WTC11 (cell line): ENCODE measurements at regions not wholly inside any gene's neighbourhood (a gene's known extent, or its start where the extent isn't known, plus 50 kb on each side); places are given as distances from the start of the nearest gene placed in this dataset.

ENCODE experiments used
- ATAC-seq: fragments of 200-7000 bp; cut with Tn5 transposase; 2 replicates; pipeline ENCODE4 v1.10.0; 2021; ENCODE audit warnings: mild to moderate bottlenecking, moderate library complexity
- CTCF ChIA-PET: fragments of 300-600 bp; sonication (Branson Sonifier 250); formaldehyde crosslinking; loops from one replicate; lab custom pipeline; 2021; ENCODE audit warnings: antibody characterized with exemption; lab: Charles Lee
- POLR2A ChIA-PET: fragments of 350-600 bp; sonication (Branson Sonifier 250); formaldehyde crosslinking; loops from one replicate; lab custom pipeline; 2021; ENCODE audit warnings: antibody characterized with exemption; lab: Charles Lee
- DNase-seq: peaks from one replicate; pipeline ENCODE4 v3.0.0; 2021; ENCODE audit warnings: low spot score
- H3K27ac Mint-ChIP-seq: 2 replicates; pipeline ENCODE4 v1.8.0; 2021; ENCODE audit warnings: mixed read lengths
- H3K27me3 Mint-ChIP-seq: 2 replicates; pipeline ENCODE4 v1.8.0; 2021; ENCODE audit warnings: low read depth, mild to moderate bottlenecking, moderate library complexity, mixed read lengths
- H3K36me3 Mint-ChIP-seq: 2 replicates; pipeline ENCODE4 v1.8.0; 2021; ENCODE audit warnings: mixed read lengths
- H3K4me1 Mint-ChIP-seq: 2 replicates; pipeline ENCODE4 v1.8.0; 2022; ENCODE audit warnings: mixed read lengths
- H3K4me3 Mint-ChIP-seq: 2 replicates; pipeline ENCODE4 v1.8.0; 2021; ENCODE audit warnings: mild to moderate bottlenecking, moderate library complexity, mixed read lengths
- H3K9me3 Mint-ChIP-seq: 2 replicates; pipeline ENCODE4 v1.8.0; 2021; ENCODE audit warnings: mixed read lengths
- ATF1 ChIP-seq: sonication (generic); formaldehyde crosslinking; IDR thresholded peaks from 2 replicates; pipeline ENCODE4 v1.8.1; 2023; ENCODE audit warnings: mild to moderate bottlenecking, moderate library complexity, missing genetic modification reagents
- ATF3 ChIP-seq: sonication (generic); formaldehyde crosslinking; conservative IDR thresholded peaks from 2 replicates; pipeline ENCODE4 v1.8.1; 2022; ENCODE audit warnings: mild to moderate bottlenecking, missing genetic modification reagents
- E2F1 ChIP-seq: sonication (generic); formaldehyde crosslinking; IDR thresholded peaks from 2 replicates; pipeline ENCODE4 v1.8.0; 2022; ENCODE audit warnings: mild to moderate bottlenecking, missing genetic modification reagents
- ETV6 ChIP-seq: sonication (generic); formaldehyde crosslinking; IDR thresholded peaks from 2 replicates; pipeline ENCODE4 v1.8.1; 2022; ENCODE audit warnings: mild to moderate bottlenecking, missing genetic modification reagents
- FOXK1 ChIP-seq: sonication (generic); formaldehyde crosslinking; IDR thresholded peaks from 2 replicates; pipeline ENCODE4 v1.8.0; 2022; ENCODE audit warnings: mild to moderate bottlenecking, moderate library complexity, missing genetic modification reagents
- FOXP4 ChIP-seq: sonication (generic); formaldehyde crosslinking; IDR thresholded peaks from 2 replicates; pipeline ENCODE4 v1.8.0; 2022; ENCODE audit warnings: mild to moderate bottlenecking, missing genetic modification reagents
- JAZF1 ChIP-seq: fragments of 250-450 bp; sonication (Bioruptor Pico); IDR thresholded peaks from 2 replicates; pipeline ENCODE4 v1.9.0; 2021; ENCODE audit warnings: moderate library complexity, mild to moderate bottlenecking, inconsistent platforms
- KAT7 ChIP-seq: sonication (generic); formaldehyde crosslinking; IDR thresholded peaks from 2 replicates; pipeline ENCODE4 v1.8.1; 2023; ENCODE audit warnings: missing genetic modification reagents, mild to moderate bottlenecking, borderline replicate concordance
- MAX ChIP-seq: sonication (generic); formaldehyde crosslinking; IDR thresholded peaks from 2 replicates; pipeline ENCODE4 v1.8.0; 2022; ENCODE audit warnings: mild to moderate bottlenecking, missing genetic modification reagents
- MLX ChIP-seq: sonication (generic); formaldehyde crosslinking; IDR thresholded peaks from 2 replicates; pipeline ENCODE4 v1.8.1; 2023; ENCODE audit warnings: mild to moderate bottlenecking, missing genetic modification reagents, moderate library complexity
- NR3C1 ChIP-seq: sonication (generic); formaldehyde crosslinking; conservative IDR thresholded peaks from 2 replicates; pipeline ENCODE4 v1.8.1; 2023; ENCODE audit warnings: low read depth, mild to moderate bottlenecking, missing genetic modification reagents
- PRRX2 ChIP-seq: fragments of 250-450 bp; sonication (Bioruptor Pico); IDR thresholded peaks from 2 replicates; pipeline ENCODE4 v1.8.0; 2021; ENCODE audit warnings: mild to moderate bottlenecking
- RORB ChIP-seq: fragments of 250-450 bp; sonication (Bioruptor Pico); IDR thresholded peaks from 2 replicates; pipeline ENCODE4 v1.9.0; 2021; ENCODE audit warnings: mild to moderate bottlenecking
- SP1 ChIP-seq: sonication (generic); formaldehyde crosslinking; conservative IDR thresholded peaks from 2 replicates; pipeline ENCODE4 v1.8.1; 2022; ENCODE audit warnings: missing genetic modification reagents
- TEAD1 ChIP-seq: sonication (generic); formaldehyde crosslinking; IDR thresholded peaks from 2 replicates; pipeline ENCODE4 v1.8.0; 2022; ENCODE audit warnings: mild to moderate bottlenecking, missing genetic modification reagents
- ZBTB21 ChIP-seq: sonication (generic); formaldehyde crosslinking; IDR thresholded peaks from 2 replicates; pipeline ENCODE4 v1.8.1; 2023; ENCODE audit warnings: mild to moderate bottlenecking, missing genetic modification reagents, borderline replicate concordance
- ZNF219 ChIP-seq: sonication (generic); formaldehyde crosslinking; IDR thresholded peaks from 2 replicates; pipeline ENCODE4 v1.8.0; 2023; ENCODE audit warnings: missing genetic modification reagents, mild to moderate bottlenecking, borderline replicate concordance
- ZNF396 ChIP-seq: fragments of 250-450 bp; sonication (Bioruptor Pico); IDR thresholded peaks from 2 replicates; pipeline ENCODE4 v1.8.0; 2021; ENCODE audit warnings: mild to moderate bottlenecking, moderate library complexity, borderline replicate concordance
- ZSCAN18 ChIP-seq: fragments of 250-450 bp; sonication (Bioruptor Pico); IDR thresholded peaks from 2 replicates; pipeline ENCODE4 v2.1.2; 2022; ENCODE audit warnings: mild to moderate bottlenecking, moderate library complexity
- TF ChIP-seq, protein P1 (sequence below): sonication (generic); formaldehyde crosslinking; conservative IDR thresholded peaks from 2 replicates; pipeline ENCODE4 v1.8.1; 2023; ENCODE audit warnings: mild to moderate bottlenecking, low read depth, missing genetic modification reagents, moderate library complexity
- TF ChIP-seq, protein P2 (sequence below): sonication (generic); formaldehyde crosslinking; IDR thresholded peaks from 2 replicates; pipeline ENCODE4 v1.8.1; 2022; ENCODE audit warnings: missing genetic modification reagents, borderline replicate concordance

GRCh38 chr22:49367041-49367697 is 460.5 kb downstream of the BRD1 start:
- ChIA-PET POLR2A (no interaction called here), CTCF (no interaction called here)
- Mint-ChIP-seq H3K9me3 (no peaks in the 10 kb centered on the region), H3K27ac (no peak overlapping the region), H3K36me3 (no peaks in the 10 kb centered on the region), H3K27me3 (no peaks in the 10 kb centered on the region; the same call in 1 of the 2 replicates), H3K4me1 (no peaks in the 10 kb centered on the region; the same call in 1 of the 2 replicates), H3K4me3 (no peak overlapping the region)
- ATAC-seq (no peak), DNase-seq (no peak)
- TF ChIP-seq MAX (CRISPR knock-in tag) (no peak), SP1 (CRISPR knock-in tag) (no peak), ETV6 (CRISPR knock-in tag) (no peak), ZBTB21 (CRISPR knock-in tag) (no peak)
- TF ChIP-seq, protein P1, sequence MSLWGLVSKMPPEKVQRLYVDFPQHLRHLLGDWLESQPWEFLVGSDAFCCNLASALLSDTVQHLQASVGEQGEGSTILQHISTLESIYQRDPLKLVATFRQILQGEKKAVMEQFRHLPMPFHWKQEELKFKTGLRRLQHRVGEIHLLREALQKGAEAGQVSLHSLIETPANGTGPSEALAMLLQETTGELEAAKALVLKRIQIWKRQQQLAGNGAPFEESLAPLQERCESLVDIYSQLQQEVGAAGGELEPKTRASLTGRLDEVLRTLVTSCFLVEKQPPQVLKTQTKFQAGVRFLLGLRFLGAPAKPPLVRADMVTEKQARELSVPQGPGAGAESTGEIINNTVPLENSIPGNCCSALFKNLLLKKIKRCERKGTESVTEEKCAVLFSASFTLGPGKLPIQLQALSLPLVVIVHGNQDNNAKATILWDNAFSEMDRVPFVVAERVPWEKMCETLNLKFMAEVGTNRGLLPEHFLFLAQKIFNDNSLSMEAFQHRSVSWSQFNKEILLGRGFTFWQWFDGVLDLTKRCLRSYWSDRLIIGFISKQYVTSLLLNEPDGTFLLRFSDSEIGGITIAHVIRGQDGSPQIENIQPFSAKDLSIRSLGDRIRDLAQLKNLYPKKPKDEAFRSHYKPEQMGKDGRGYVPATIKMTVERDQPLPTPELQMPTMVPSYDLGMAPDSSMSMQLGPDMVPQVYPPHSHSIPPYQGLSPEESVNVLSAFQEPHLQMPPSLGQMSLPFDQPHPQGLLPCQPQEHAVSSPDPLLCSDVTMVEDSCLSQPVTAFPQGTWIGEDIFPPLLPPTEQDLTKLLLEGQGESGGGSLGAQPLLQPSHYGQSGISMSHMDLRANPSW (CRISPR knock-in tag), result no peak

DNA sequence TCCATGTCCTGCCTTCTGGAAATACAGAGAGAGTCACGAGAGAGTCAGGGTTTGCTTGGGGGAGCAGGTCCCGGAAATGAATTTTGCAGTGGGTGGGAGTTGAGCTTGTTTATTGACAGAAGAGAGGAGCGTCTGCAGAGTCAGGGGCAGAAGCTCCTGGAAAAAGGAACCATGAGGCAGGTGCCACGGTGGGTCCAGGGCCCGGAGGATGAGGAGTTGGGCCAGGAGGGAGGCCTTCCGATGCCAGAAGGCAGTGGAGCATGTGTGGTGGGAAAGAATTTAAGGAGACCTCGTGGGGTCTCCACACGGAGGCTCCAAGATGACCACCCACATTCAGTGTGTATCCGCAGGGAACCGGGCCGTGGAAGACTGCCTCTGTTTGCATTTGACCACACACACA is 461.2 kb downstream of the BRD1 start:
- Mint-ChIP-seq H3K9me3 (no peaks in the 10 kb centered on the region), H3K4me1 (no peaks in the 10 kb centered on the region), H3K27me3 (no peaks in the 10 kb centered on the region), H3K4me3 (no peak overlapping the region), H3K27ac (no peak overlapping the region), H3K36me3 (no peaks in the 10 kb centered on the region)
- TF ChIP-seq JAZF1 (CRISPR knock-in tag) (no peak), ATF3 (CRISPR knock-in tag) (no peak), MAX (CRISPR knock-in tag) (no peak), ZNF396 (CRISPR knock-in tag) (no peak), FOXK1 (CRISPR knock-in tag) (no peak), RORB (CRISPR knock-in tag) (no peak), NR3C1 (no peak), E2F1 (CRISPR knock-in tag) (no peak), ATF1 (CRISPR knock-in tag) (no peak), TEAD1 (CRISPR knock-in tag) (no peak), PRRX2 (CRISPR knock-in tag) (no peak)
- ATAC-seq (no peak), DNase-seq (no peak)
- ChIA-PET POLR2A (no interaction called here), CTCF (no interaction called here)

DNA sequence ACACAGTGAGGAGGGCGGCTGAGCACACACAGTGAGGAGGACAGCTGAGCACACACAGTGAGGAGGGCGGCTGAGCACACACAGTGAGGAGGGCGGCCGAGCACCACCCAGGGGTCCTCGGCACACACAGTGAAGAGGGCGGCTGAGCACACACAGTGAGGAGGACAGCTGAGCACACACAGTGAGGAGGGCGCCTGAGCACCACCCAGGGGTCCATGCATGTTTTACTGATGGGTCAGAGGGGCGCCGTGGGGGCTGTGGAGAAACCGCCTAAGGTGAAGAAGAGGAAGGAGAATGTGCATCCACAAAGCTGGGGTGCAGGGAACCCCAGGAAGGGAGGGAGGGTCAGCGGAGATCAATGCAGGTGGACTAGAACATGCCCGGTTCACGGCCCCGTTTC is 461.8 kb downstream of the BRD1 start:
- H3K9me3 Mint-ChIP-seq, result no peaks in the 10 kb centered on the region
- POLR2A ChIA-PET, result no interaction called here
- H3K27ac Mint-ChIP-seq, result no peak overlapping the region
- no peaks in the 10 kb centered on the region for H3K27me3 Mint-ChIP-seq
- H3K36me3 Mint-ChIP-seq, result no peaks in the 10 kb centered on the region
- CTCF ChIA-PET, result no interaction called here
- H3K4me1 Mint-ChIP-seq, result no peaks in the 10 kb centered on the region
- no peak for DNase-seq
- no peak overlapping the region for H3K4me3 Mint-ChIP-seq
- no peak for ATAC-seq
- TF ChIP-seq FOXP4 (CRISPR knock-in tag), result no peak
- TF ChIP-seq ZNF219, result no peak
- no peak for TF ChIP-seq ZSCAN18 (CRISPR knock-in tag)
- TF ChIP-seq MLX (CRISPR knock-in tag), result no peak
- TF ChIP-seq, protein P2, sequence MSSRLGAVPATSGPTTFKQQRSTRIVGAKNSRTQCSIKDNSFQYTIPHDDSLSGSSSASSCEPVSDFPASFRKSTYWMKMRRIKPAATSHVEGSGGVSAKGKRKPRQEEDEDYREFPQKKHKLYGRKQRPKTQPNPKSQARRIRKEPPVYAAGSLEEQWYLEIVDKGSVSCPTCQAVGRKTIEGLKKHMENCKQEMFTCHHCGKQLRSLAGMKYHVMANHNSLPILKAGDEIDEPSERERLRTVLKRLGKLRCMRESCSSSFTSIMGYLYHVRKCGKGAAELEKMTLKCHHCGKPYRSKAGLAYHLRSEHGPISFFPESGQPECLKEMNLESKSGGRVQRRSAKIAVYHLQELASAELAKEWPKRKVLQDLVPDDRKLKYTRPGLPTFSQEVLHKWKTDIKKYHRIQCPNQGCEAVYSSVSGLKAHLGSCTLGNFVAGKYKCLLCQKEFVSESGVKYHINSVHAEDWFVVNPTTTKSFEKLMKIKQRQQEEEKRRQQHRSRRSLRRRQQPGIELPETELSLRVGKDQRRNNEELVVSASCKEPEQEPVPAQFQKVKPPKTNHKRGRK (CRISPR knock-in tag), result no peak
- no peak for TF ChIP-seq KAT7 (CRISPR knock-in tag)
